Psoas muscle (tissue), 7 donors: ENCODE measurements at regions not wholly inside any gene's neighbourhood (a gene's known extent, or its start where the extent isn't known, plus 50 kb on each side); places are given as distances from the start of the nearest gene placed in this dataset.

ENCODE experiments used
- ATAC-seq, 4 donors: fragments of 200-7000 bp; cut with Tn5 transposase; one replicate each; pipeline ENCODE4 v1.9.1; 2020; ENCODE audit warnings: moderate library complexity in 3 of 4, mild to moderate bottlenecking in 2 of 4
- DNase-seq, 2 donors: peaks; one replicate each; pipeline ENCODE4 v3.0.0-alpha.2; 2020
- H3K27ac ChIP-seq: fragments of 200-600 bp; one replicate; pipeline ENCODE4 v1.8.0; 2022
- H3K27me3 ChIP-seq, 3 donors: fragments of 200-600 bp in 1 of 3; one replicate each; pipeline versions ENCODE4 v1.6.1 to v1.8.0; 2013 to 2022; ENCODE audit warnings: low read length in 2 of 3, mild to moderate bottlenecking in 2 of 3, moderate library complexity in 1 of 3; ENCODE audit not compliant: insufficient read depth in 3 of 3
- H3K36me3 ChIP-seq, 2 donors: fragments of 200-600 bp in 1 of 2; one replicate each; pipeline versions ENCODE4 v1.6.1 to v1.8.0; 2013 to 2022; ENCODE audit warnings: low read depth in 1 of 2, mild to moderate bottlenecking in 1 of 2, moderate library complexity in 1 of 2; ENCODE audit not compliant: insufficient read depth in 1 of 2
- H3K4me1 ChIP-seq: fragments of 200-600 bp; one replicate; pipeline ENCODE4 v1.8.0; 2022
- H3K4me3 ChIP-seq: fragments of 200-600 bp; one replicate; pipeline ENCODE4 v1.8.0; 2022; ENCODE audit warnings: mild to moderate bottlenecking
- H3K9me3 ChIP-seq: fragments of 200-600 bp; one replicate; pipeline ENCODE4 v1.8.0; 2022
- CTCF ChIP-seq: fragments of 200-600 bp; IDR thresholded peaks from one replicate; pipeline ENCODE4 v1.8.0; 2022; ENCODE audit warnings: antibody characterized with exemption
- WGBS, 3 donors: extraction: QIAGEN DNeasy Blood & Tissue Kit; methylation state at CpG; one replicate each; pipeline versions ENCODE4 v1.1.6 to v1.1.7; 2013; 5-methylcytosine and 5-hydroxymethylcytosine counted together
- intact Hi-C, 2 donors: fragments of 100-400 bp; cut with DNase I; formaldehyde crosslinking; loops; one replicate each; pipeline versions ENCODE4 v1.11.0 to v1.14.2; 2022
- donor health status: healthy with polysubstance abuse.
- donor health status: DM: no; HTN: no; CAD: no; lungs with moderate emphysema.
- donor health status: Bipolar disorder and iron deficiency.
- donor health status: healthy.
- donor health status: DM: yes; HTN: yes; CAD: no.
- donor health status: DM: no; HTN: no; CAD: no.
- donor health status: DM: yes; HTN: yes; CAD: no.

GRCh38 chr11:134017511-134018430, 51.1 kb upstream of the JAM3 start:
- H3K36me3 ChIP-seq, result no peaks in the 10 kb centered on the region
- no peak overlapping the region for H3K4me3 ChIP-seq
- WGBS, 3 donors, result 76 to 80% (median 77%) methylated on average over 22 of the region's 22 CpGs
- peaks cover 0 to 5% (median 0%) of the 10 kb centered on the region in 3 donors for H3K27me3 ChIP-seq
- no peak overlapping the region for H3K27ac ChIP-seq
- ATAC-seq (no peak), DNase-seq (no peak)
- H3K4me1 ChIP-seq, result peaks cover 6% of the 10 kb centered on the region
- intact Hi-C loops, result loop anchor here in 1 of 2 donors (1.0 kb wide), 1 partner anchor 28 kb away; no protein-coding TSS in a partner anchor
- H3K9me3 ChIP-seq, result no peaks in the 10 kb centered on the region
- no peak for TF ChIP-seq CTCF
